ENCODE measurements at regions not wholly inside any gene's neighbourhood (a gene's known extent, or its start where the extent isn't known, plus 50 kb on each side); places are given as distances from the start of the nearest gene placed in this dataset.
"Not testable (repeated sequence)": the region's sequence is repeated elsewhere in the genome, so short reads cannot be mapped to it uniquely, and the experiment has no call there.

- ATAC-seq (ENCODE audit: insufficient number of reproducible peaks, low FRiP score, low read depth) (no peak), DNase-seq (ENCODE audit: low spot score) (no peak)
- no peaks in the 10 kb centered on the region for H3K4me1 ChIP-seq (ENCODE audit: control insufficient read depth in 1 of 2, low read depth in 2 of 2)
- TF ChIP-seq CTCF (IDR thresholded peaks at IDR 0.05) = no peak
- no peaks in the 10 kb centered on the region for H3K36me3 ChIP-seq
- H3K27ac ChIP-seq = no peak overlapping the region
- no peaks in the 10 kb centered on the region for H3K27me3 ChIP-seq (replicated peaks; ENCODE audit: insufficient read depth)
- H3K9me3 ChIP-seq = no peaks in the 10 kb centered on the region
- H3K4me3 ChIP-seq = no peak overlapping the region
Observed at GRCh38 chr15:37425541-37425940, 325.2 kb upstream of the MEIS2 start.

- H3K27me3 ChIP-seq (replicated peaks; ENCODE audit: insufficient read depth); DNase-seq (ENCODE audit: low spot score); H3K4me1 ChIP-seq (ENCODE audit: control insufficient read depth in 1 of 2, low read depth in 2 of 2); ATAC-seq (ENCODE audit: insufficient number of reproducible peaks, low FRiP score, low read depth); H3K4me3 ChIP-seq; H3K36me3 ChIP-seq; H3K9me3 ChIP-seq; H3K27ac ChIP-seq: not testable (repeated sequence)
Observed at GRCh38 chr15:37427393-37427792, 327.0 kb upstream of the MEIS2 start.

GRCh38 chr15:37446921-37447320 is 346.6 kb upstream of the MEIS2 start:
- no peak for TF ChIP-seq CTCF (IDR thresholded peaks at IDR 0.05)
- peaks cover 5% of the 10 kb centered on the region for H3K27me3 ChIP-seq (replicated peaks; ENCODE audit: insufficient read depth)
- H3K27ac ChIP-seq = no peak overlapping the region
- DNase-seq (ENCODE audit: low spot score) = no peak
- H3K36me3 ChIP-seq = no peaks in the 10 kb centered on the region
- H3K9me3 ChIP-seq = no peaks in the 10 kb centered on the region
- H3K4me1 ChIP-seq (ENCODE audit: control insufficient read depth in 1 of 2, low read depth in 2 of 2) = no peaks in the 10 kb centered on the region
- H3K4me3 ChIP-seq = no peak overlapping the region
- no peak for ATAC-seq (ENCODE audit: insufficient number of reproducible peaks, low FRiP score, low read depth)

GRCh38 chr15:37452498-37452897 is 352.1 kb upstream of the MEIS2 start:
- no peak overlapping the region for H3K27ac ChIP-seq

DNA sequence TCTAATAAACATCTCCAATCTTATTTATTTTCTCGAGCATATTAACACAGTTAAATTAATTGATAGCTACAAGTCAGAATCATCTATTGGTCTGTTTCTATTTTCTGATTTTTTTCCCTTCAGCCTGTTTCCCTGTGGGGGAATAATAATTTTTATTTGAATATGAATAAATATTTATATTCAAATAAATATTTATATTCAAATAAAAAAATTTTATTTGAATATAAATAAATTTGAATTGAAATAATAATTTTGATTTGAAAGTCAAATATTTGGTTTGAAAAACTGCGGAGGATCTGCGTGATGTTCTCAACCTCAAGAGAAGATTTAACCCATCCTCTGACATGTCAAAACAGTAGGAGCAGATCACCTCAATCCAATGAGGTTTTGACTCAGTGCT is 380.1 kb upstream of the MEIS2 start:
- no peak for ATAC-seq (ENCODE audit: insufficient number of reproducible peaks, low FRiP score, low read depth)
- H3K27me3 ChIP-seq (replicated peaks; ENCODE audit: insufficient read depth) = no peaks in the 10 kb centered on the region
- no peaks in the 10 kb centered on the region for H3K36me3 ChIP-seq
- H3K27ac ChIP-seq = no peak overlapping the region
- DNase-seq (ENCODE audit: low spot score) = no peak
- H3K9me3 ChIP-seq = no peaks in the 10 kb centered on the region
- no peak overlapping the region for H3K4me3 ChIP-seq
- no peak for TF ChIP-seq CTCF (IDR thresholded peaks at IDR 0.05)
- no peaks in the 10 kb centered on the region for H3K4me1 ChIP-seq (ENCODE audit: control insufficient read depth in 1 of 2, low read depth in 2 of 2)

More at GRCh38 chr15:37452498-37452897, 352.1 kb upstream of the MEIS2 start:
- DNase-seq (ENCODE audit: low spot score) (no peak), ATAC-seq (ENCODE audit: insufficient number of reproducible peaks, low FRiP score, low read depth) (no peak)
- Histone ChIP-seq H3K4me3 (no peak overlapping the region), H3K27me3 (replicated peaks; ENCODE audit: insufficient read depth) (no peaks in the 10 kb centered on the region), H3K9me3 (no peaks in the 10 kb centered on the region), H3K4me1 (ENCODE audit: control insufficient read depth in 1 of 2, low read depth in 2 of 2) (no peaks in the 10 kb centered on the region), H3K36me3 (no peaks in the 10 kb centered on the region)
- TF ChIP-seq CTCF (IDR thresholded peaks at IDR 0.05) = no peak

- Histone ChIP-seq H3K9me3 (no peaks in the 10 kb centered on the region), H3K27ac (no peak overlapping the region)
- DNase-seq (ENCODE audit: low spot score) = no peak
Observed at GRCh38 chr15:37481126-37481525, 380.8 kb upstream of the MEIS2 start.

More at GRCh38 chr15:37481126-37481525, 380.8 kb upstream of the MEIS2 start:
- H3K36me3 ChIP-seq = no peaks in the 10 kb centered on the region
- TF ChIP-seq CTCF (IDR thresholded peaks at IDR 0.05) = no peak
- H3K27me3 ChIP-seq (replicated peaks; ENCODE audit: insufficient read depth) = no peaks in the 10 kb centered on the region
- ATAC-seq (ENCODE audit: insufficient number of reproducible peaks, low FRiP score, low read depth) = no peak
- H3K4me3 ChIP-seq = no peak overlapping the region
- H3K4me1 ChIP-seq (ENCODE audit: control insufficient read depth in 1 of 2, low read depth in 2 of 2) = no peaks in the 10 kb centered on the region
